Fibroblast of lung (primary cell): ENCODE measurements at regions not wholly inside any gene's neighbourhood (a gene's known extent, or its start where the extent isn't known, plus 50 kb on each side); places are given as distances from the start of the nearest gene placed in this dataset.

Experiments
- EZH2 ChIP-seq: IDR thresholded peaks from 2 replicates; pipeline ENCODE4 v1.5.1; 2012; ENCODE audit warnings: low read length, control low read depth, mild to moderate bottlenecking; ENCODE audit errors: missing control alignments
- TF ChIP-seq, protein P1 (sequence below), 2 donors: IDR thresholded peaks in 1 of 2; conservative IDR thresholded peaks in 1 of 2; 1 replicate in 1 of 2; 2 replicates in 1 of 2; pipeline ENCODE4 v1.5.1; 2011 to 2012; ENCODE audit warnings: low read length in 2 of 2, control low read depth in 1 of 2, inconsistent platforms in 1 of 2, low read depth in 1 of 2, mild to moderate bottlenecking in 1 of 2

DNA sequence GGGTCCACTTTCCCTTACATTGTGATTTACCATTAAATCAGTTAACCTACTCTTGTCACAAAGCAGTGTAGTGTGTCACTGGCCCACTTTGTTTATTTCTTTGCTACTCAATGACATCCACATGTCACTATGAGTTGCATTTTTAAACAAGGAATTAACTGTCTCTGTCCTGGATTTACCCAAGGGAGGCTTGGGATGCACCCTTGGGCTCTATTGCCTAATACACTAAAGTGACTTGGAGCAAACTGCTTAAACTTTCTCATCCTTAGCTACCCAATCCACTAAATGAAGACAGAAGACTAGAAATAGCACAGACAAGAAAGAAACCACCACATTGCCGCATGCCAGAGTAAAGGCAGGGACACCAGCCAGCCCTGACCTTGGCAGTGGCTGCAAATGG is 136.2 kb upstream of the TIAM1 start:
- TF ChIP-seq, protein P1, sequence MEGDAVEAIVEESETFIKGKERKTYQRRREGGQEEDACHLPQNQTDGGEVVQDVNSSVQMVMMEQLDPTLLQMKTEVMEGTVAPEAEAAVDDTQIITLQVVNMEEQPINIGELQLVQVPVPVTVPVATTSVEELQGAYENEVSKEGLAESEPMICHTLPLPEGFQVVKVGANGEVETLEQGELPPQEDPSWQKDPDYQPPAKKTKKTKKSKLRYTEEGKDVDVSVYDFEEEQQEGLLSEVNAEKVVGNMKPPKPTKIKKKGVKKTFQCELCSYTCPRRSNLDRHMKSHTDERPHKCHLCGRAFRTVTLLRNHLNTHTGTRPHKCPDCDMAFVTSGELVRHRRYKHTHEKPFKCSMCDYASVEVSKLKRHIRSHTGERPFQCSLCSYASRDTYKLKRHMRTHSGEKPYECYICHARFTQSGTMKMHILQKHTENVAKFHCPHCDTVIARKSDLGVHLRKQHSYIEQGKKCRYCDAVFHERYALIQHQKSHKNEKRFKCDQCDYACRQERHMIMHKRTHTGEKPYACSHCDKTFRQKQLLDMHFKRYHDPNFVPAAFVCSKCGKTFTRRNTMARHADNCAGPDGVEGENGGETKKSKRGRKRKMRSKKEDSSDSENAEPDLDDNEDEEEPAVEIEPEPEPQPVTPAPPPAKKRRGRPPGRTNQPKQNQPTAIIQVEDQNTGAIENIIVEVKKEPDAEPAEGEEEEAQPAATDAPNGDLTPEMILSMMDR (conservative IDR thresholded peaks at IDR 0.05 in 1 of 2, IDR thresholded peaks at IDR 0.05 in 1 of 2; ENCODE audit: low read depth in 1 of 2, low read length in 2 of 2): no peak
- no peak for TF ChIP-seq EZH2
